Spleen (tissue), 11 donors: ENCODE measurements at regions not wholly inside any gene's neighbourhood (a gene's known extent, or its start where the extent isn't known, plus 50 kb on each side); places are given as distances from the start of the nearest gene placed in this dataset.
A peak's percentile ranks its signal among the peaks of the same experiment; 100 is the strongest.
"Not testable (repeated sequence)": the region's sequence is repeated elsewhere in the genome, so short reads cannot be mapped to it uniquely, and the experiment has no call there.

Source experiments
- DNase-seq: peaks from one replicate; pipeline ENCODE4 v3.0.0-alpha.2; 2020
- H3K27ac ChIP-seq, 8 donors: fragments of 200-600 bp; sonication (generic) in 7 of 8; 1 replicate in 4 of 8; 2 replicates in 4 of 8; pipeline versions ENCODE4 v1.5.0 to v1.8.0; 2016 to 2021; ENCODE audit warnings: inconsistent platforms in 4 of 8, mild to moderate bottlenecking in 4 of 8, moderate library complexity in 1 of 8
- H3K27me3 ChIP-seq, 7 donors: fragments of 200-600 bp; sonication (generic) in 6 of 7; replicated peaks in 1 of 7; 1 replicate in 4 of 7; 2 replicates in 3 of 7; pipeline versions ENCODE4 v1.5.0 to v1.8.0; 2016 to 2021; ENCODE audit warnings: inconsistent platforms in 3 of 7, mild to moderate bottlenecking in 1 of 7
- H3K36me3 ChIP-seq, 6 donors: fragments of 200-600 bp; sonication (generic) in 5 of 6; 1 replicate in 4 of 6; 2 replicates in 2 of 6; pipeline versions ENCODE4 v1.5.0 to v1.8.0; 2016 to 2021; ENCODE audit warnings: inconsistent platforms in 2 of 6
- H3K4me1 ChIP-seq, 6 donors: fragments of 200-600 bp; sonication (generic) in 5 of 6; 1 replicate in 3 of 6; 2 replicates in 3 of 6; pipeline versions ENCODE4 v1.5.0 to v1.8.0; 2016 to 2021; ENCODE audit warnings: inconsistent platforms in 3 of 6
- H3K4me3 ChIP-seq, 8 donors: fragments of 200-600 bp; sonication (generic) in 7 of 8; 1 replicate in 4 of 8; 2 replicates in 4 of 8; pipeline versions ENCODE4 v1.5.0 to v1.8.0; 2016 to 2021; ENCODE audit warnings: inconsistent platforms in 4 of 8, mild to moderate bottlenecking in 4 of 8, moderate library complexity in 2 of 8
- H3K9me3 ChIP-seq, 8 donors: fragments of 200-600 bp; sonication (generic) in 7 of 8; 1 replicate in 4 of 8; 2 replicates in 4 of 8; pipeline versions ENCODE4 v1.5.0 to v1.8.0; 2016 to 2021; ENCODE audit warnings: inconsistent platforms in 4 of 8
- CTCF ChIP-seq, 11 experiments: fragments of 200-600 bp in 7 of 11; fragments of 450-650 bp in 4 of 11; sonication (generic) in 4 of 11; IDR thresholded peaks in 8 of 11; conservative IDR thresholded peaks in 3 of 11; 1 replicate in 7 of 11; 2 replicates in 4 of 11; pipeline versions ENCODE4 v1.4.0 to v1.8.0; 2016 to 2021; ENCODE audit warnings: antibody characterized with exemption in 11 of 11, inconsistent platforms in 4 of 11, mild to moderate bottlenecking in 1 of 11
- POLR2A ChIP-seq, 3 donors: fragments of 450-650 bp; IDR thresholded peaks; one replicate each; pipeline ENCODE4 v1.5.1; 2017; ENCODE audit warnings: antibody characterized with exemption in 3 of 3, mild to moderate bottlenecking in 1 of 3
- POLR2AphosphoS5 ChIP-seq, 3 donors: sonication (generic); formaldehyde crosslinking; IDR thresholded peaks; one replicate each; pipeline ENCODE4 v1.5.1; 2017; ENCODE audit warnings: antibody characterized with exemption in 3 of 3
- WGBS, 5 donors: extraction: QIAGEN DNeasy Blood & Tissue Kit in 3 of 5; methylation state at CpG; one replicate each; pipeline versions ENCODE4 v1.1.5 to v1.1.7; 2013 to 2018; 5-methylcytosine and 5-hydroxymethylcytosine counted together
- intact Hi-C: fragments of 100-400 bp; cut with DNase I; formaldehyde crosslinking; loops from one replicate; pipeline ENCODE4 v1.15.0; 2023; ENCODE audit warnings: low total_unique reads
- donor health status: healthy with polysubstance abuse.
- donor health status: DM: no; HTN: no; CAD: no; lungs with moderate emphysema.
- donor health status: DM: no; HTN: no; CAD: no.
- donor health status: Bipolar disorder and iron deficiency.
- donor health status: healthy.
- donor health status: DM: no; HTN: no; CAD: no.
- donor health status: DM: yes; HTN: yes; CAD: no.

GRCh38 chr15:31650055-31650701 lies 323.5 kb downstream of the KLF13 start:
- H3K36me3 ChIP-seq, H3K4me3 ChIP-seq, H3K4me1 ChIP-seq, H3K9me3 ChIP-seq, DNase-seq, H3K27ac ChIP-seq, intact Hi-C loops: not testable (repeated sequence)
- WGBS, 5 donors, result 0% methylated on average over 1 of the region's 6 CpGs; no CpG with 5 or more reads in 2 of the 5 donors
- peak in 5 of 11 experiments; percentile 16 to 44 (median 42) for TF ChIP-seq CTCF (IDR thresholded peaks at IDR 0.05 in 8 of 11, conservative IDR thresholded peaks at IDR 0.05 in 3 of 11)
- H3K27me3 ChIP-seq, result peaks cover 0 to 10% (median 0%) of the 10 kb centered on the region in 7 donors

- intact Hi-C loops, H3K27ac ChIP-seq, H3K36me3 ChIP-seq, H3K9me3 ChIP-seq, DNase-seq, H3K27me3 ChIP-seq, H3K4me1 ChIP-seq, H3K4me3 ChIP-seq: not testable (repeated sequence)
- WGBS, 5 donors, result 75 to 87% (median 82%) methylated on average over 7 to 8 of the region's 8 CpGs
Observed at GRCh38 chr15:31656915-31657314, 330.3 kb downstream of the KLF13 start.

GRCh38 chr15:31660816-31661215 lies 334.2 kb downstream of the KLF13 start:
- H3K27ac ChIP-seq, result no peak overlapping the region
- no peak for DNase-seq
- 68 to 91% (median 83%) methylated on average over 4 of the region's 4 CpGs for WGBS, 5 donors
- H3K36me3 ChIP-seq, result no peaks in the 10 kb centered on the region
- no peaks in the 10 kb centered on the region for H3K27me3 ChIP-seq
- no peak for TF ChIP-seq POLR2AphosphoS5 (IDR thresholded peaks at IDR 0.05)
- no peak for TF ChIP-seq CTCF (IDR thresholded peaks at IDR 0.05 in 8 of 11, conservative IDR thresholded peaks at IDR 0.05 in 3 of 11)
- TF ChIP-seq POLR2A (IDR thresholded peaks at IDR 0.05), result no peak
- intact Hi-C loops, result no loop called here
- no peaks in the 10 kb centered on the region for H3K9me3 ChIP-seq
- H3K4me3 ChIP-seq, result no peak overlapping the region
- no peaks in the 10 kb centered on the region for H3K4me1 ChIP-seq

- DNase-seq, intact Hi-C loops, H3K27ac ChIP-seq, H3K9me3 ChIP-seq, H3K36me3 ChIP-seq, H3K4me1 ChIP-seq, H3K4me3 ChIP-seq, H3K27me3 ChIP-seq: not testable (repeated sequence)
- 94 to 98% (median 97%) methylated on average over 8 of the region's 8 CpGs for WGBS, 5 donors
Observed at GRCh38 chr15:31665732-31666131, 339.1 kb downstream of the KLF13 start.

GRCh38 chr15:31669158-31669908 lies 342.7 kb downstream of the KLF13 start:
- 87 to 93% (median 91%) methylated on average over 11 of the region's 11 CpGs for WGBS, 5 donors

GRCh38 chr15:31673263-31673662 lies 346.6 kb downstream of the KLF13 start:
- H3K36me3 ChIP-seq, DNase-seq, H3K27me3 ChIP-seq, H3K4me1 ChIP-seq, H3K4me3 ChIP-seq, H3K27ac ChIP-seq, intact Hi-C loops, H3K9me3 ChIP-seq: not testable (repeated sequence)
- WGBS, 5 donors, result 52 to 88% (median 71%) methylated on average over 3 of the region's 3 CpGs

More at GRCh38 chr15:31669158-31669908, 342.7 kb downstream of the KLF13 start:
- intact Hi-C loops, H3K4me3 ChIP-seq, H3K36me3 ChIP-seq, H3K27me3 ChIP-seq, DNase-seq, H3K4me1 ChIP-seq, H3K9me3 ChIP-seq, H3K27ac ChIP-seq: not testable (repeated sequence)

GRCh38 chr15:31681529-31682259 lies 348.6 kb upstream of the CHRNA7 start:
- intact Hi-C loops, H3K4me3 ChIP-seq, H3K4me1 ChIP-seq, H3K36me3 ChIP-seq, DNase-seq, H3K9me3 ChIP-seq, H3K27me3 ChIP-seq, H3K27ac ChIP-seq: not testable (repeated sequence)
- 91 to 100% (median 95%) methylated on average over 1 of the region's 1 CpG for WGBS, 5 donors

- H3K4me3 ChIP-seq, H3K27me3 ChIP-seq, H3K4me1 ChIP-seq, H3K36me3 ChIP-seq, H3K9me3 ChIP-seq, H3K27ac ChIP-seq, DNase-seq, intact Hi-C loops: not testable (repeated sequence)
- 57 to 79% (median 62%) methylated on average over 6 to 8 of the region's 8 CpGs for WGBS, 5 donors
Observed at GRCh38 chr15:31687088-31687487, 343.2 kb upstream of the CHRNA7 start.
